Fibroblast of villous mesenchyme (primary cell): ENCODE measurements at regions not wholly inside any gene's neighbourhood (a gene's known extent, or its start where the extent isn't known, plus 50 kb on each side); places are given as distances from the start of the nearest gene placed in this dataset.

Source experiments
- DNase-seq: peaks from one replicate; pipeline ENCODE4 v3.0.0-alpha.2; 2010; ENCODE audit warnings: low read depth
- H3K4me3 ChIP-seq: 2 replicates; pipeline ENCODE4 v1.5.1; 2011; ENCODE audit warnings: low read depth, mild to moderate bottlenecking, low read length
- TF ChIP-seq, protein P1 (sequence below): IDR thresholded peaks from 2 replicates; pipeline ENCODE4 v1.5.1; 2012; ENCODE audit warnings: low read depth, mild to moderate bottlenecking, low read length; ENCODE audit not compliant: insufficient read depth

DNA sequence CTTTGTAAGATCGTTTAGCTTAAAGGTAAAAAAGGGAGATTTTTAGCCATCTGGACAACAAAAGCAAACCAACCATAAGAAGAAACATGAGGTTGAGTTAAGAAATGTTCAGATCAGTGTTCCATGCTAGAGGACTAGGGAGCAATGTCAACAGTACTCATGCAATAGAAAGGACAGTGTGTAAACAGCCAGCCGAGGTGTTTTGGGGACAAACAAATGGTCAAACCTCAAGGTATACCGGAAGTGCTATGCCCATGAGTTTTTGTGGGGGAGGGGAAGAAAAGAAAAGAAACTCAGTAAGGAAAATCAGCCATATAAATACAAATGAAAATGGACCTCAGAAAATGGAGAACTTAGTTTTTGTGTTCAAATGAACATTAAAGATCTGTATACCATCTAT is 289.5 kb upstream of the GRM7 start:
- DNase-seq: no peak
- no peak overlapping the region for H3K4me3 ChIP-seq
- TF ChIP-seq, protein P1, sequence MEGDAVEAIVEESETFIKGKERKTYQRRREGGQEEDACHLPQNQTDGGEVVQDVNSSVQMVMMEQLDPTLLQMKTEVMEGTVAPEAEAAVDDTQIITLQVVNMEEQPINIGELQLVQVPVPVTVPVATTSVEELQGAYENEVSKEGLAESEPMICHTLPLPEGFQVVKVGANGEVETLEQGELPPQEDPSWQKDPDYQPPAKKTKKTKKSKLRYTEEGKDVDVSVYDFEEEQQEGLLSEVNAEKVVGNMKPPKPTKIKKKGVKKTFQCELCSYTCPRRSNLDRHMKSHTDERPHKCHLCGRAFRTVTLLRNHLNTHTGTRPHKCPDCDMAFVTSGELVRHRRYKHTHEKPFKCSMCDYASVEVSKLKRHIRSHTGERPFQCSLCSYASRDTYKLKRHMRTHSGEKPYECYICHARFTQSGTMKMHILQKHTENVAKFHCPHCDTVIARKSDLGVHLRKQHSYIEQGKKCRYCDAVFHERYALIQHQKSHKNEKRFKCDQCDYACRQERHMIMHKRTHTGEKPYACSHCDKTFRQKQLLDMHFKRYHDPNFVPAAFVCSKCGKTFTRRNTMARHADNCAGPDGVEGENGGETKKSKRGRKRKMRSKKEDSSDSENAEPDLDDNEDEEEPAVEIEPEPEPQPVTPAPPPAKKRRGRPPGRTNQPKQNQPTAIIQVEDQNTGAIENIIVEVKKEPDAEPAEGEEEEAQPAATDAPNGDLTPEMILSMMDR: no peak

DNA sequence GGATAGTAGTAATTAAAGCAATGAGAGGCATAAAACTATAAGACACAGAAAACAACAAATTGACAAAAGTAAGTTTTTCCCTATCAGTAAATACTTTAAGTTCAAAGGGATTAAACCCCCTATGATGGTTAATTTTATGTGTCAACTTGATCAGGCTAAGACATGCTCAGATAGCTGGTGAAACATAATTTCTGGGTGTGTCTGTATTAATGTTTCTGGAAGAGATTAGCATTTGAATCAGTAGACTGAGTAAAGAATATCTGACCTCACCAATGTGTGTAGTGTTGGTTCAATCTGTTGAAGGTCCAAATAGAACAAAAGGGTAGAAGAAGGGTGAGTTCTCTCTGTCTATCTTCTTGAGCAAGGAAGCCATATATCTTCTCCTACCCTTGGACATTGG is 283.3 kb upstream of the GRM7 start:
- TF ChIP-seq, protein P1: no peak
- H3K4me3 ChIP-seq: no peak overlapping the region
- DNase-seq: no peak

DNA sequence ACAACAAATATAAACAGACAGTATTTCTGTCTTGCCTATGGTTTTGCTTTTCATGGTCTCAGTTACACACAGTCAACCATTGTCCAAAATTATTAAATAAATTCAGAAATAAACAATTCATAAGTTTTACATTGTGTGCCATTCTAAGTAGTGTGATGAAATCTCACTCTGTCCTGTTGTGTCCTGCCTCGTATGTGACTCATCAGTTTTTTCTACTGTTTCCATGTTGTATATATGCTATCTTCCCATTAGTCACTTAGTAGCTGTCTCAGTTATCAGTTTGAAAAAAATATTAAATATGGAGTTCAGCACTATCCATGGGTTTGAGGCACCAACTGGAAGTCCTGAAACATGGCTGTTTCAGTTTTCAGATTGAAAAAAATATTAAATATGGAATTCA is 282.4 kb upstream of the GRM7 start:
- no peak overlapping the region for H3K4me3 ChIP-seq
- TF ChIP-seq, protein P1: no peak
- peak; percentile 3 for DNase-seq

DNA sequence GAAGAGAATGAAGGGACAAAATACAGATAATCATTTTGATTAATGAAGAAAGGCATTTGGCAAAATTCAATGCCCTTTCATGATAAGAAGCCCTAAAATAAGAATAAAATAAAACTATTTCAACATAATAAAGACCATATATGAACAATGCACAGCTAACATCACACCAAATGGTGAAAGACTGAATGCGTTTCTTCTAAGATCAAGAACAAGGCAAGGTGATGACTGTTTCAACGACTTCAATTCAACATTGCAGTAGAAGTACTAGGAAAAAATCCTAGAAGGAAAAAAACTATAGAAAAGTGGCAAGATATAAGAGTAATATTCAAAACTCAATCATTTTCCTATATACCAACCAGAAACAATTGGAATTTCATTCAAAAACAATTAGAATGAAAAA is 280.1 kb upstream of the GRM7 start:
- H3K4me3 ChIP-seq: no peak overlapping the region
- no peak for DNase-seq
- TF ChIP-seq, protein P1: no peak

DNA sequence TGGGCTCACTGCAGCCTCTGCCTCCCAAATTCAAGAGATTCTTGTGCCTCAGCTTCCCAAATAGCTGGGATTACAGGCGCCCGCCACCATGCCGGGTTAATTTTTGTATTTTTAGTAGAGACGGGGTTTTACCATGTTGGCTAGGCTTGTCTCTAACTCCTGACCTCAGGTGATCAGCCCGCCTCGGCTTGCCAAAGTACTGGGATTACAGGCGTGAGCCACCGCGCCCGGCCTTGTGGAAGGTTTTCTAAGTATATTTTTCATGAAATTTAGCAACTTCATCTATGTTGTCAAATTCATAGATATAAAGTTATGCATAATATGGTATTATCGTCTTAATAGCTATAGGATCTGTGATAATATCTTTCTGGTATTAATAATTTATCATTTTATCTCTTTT is 275.6 kb upstream of the GRM7 start:
- no peak for DNase-seq
- TF ChIP-seq, protein P1: no peak
- H3K4me3 ChIP-seq: no peak overlapping the region

DNA sequence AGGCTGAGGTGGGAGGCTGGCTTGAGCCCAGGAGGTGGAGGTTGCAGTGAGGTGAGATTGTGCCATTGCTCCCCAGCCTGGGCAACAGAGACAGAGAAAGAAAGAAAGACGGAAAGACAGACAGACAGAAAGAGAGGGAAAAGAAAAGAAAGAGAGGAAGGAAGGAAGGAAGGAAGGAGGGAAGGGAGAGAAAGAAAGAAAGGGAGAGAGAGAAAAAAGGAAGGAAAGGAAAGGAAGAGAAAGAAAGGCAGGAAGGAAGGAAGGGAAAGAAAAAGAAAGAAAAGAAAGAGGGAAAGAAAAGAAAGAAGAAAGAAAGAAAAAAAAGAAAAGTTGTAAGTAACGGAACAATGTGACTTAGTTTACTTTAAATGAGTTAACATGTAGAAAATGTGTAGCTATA is 260.7 kb upstream of the GRM7 start:
- TF ChIP-seq, protein P1: no peak
- DNase-seq: no peak
- H3K4me3 ChIP-seq: no peak overlapping the region

DNA sequence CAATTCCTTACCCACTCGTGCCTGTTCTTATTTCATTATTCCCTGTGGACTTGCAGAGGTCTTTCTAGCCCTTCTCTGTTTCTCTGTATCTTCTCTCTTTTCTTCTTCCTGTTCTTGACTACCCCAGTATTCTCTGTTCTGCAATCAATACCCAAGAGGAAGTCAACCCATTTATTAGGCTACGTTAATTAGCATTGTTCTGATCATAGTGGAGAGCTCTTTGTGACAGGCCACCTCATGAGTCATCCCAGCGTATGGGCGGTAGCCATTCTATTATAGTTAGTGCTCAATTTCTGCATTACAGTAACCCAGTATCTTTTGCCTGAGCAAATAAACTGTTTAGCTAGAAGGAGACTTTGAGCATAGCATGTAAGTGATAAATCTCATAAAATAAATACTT is 259.5 kb upstream of the GRM7 start:
- no peak for DNase-seq
- H3K4me3 ChIP-seq: no peak overlapping the region
- TF ChIP-seq, protein P1: no peak
